Astrocyte (in vitro differentiated cells and primary cell): ENCODE measurements at regions not wholly inside any gene's neighbourhood (a gene's known extent, or its start where the extent isn't known, plus 50 kb on each side); places are given as distances from the start of the nearest gene placed in this dataset.

Experiments used
- EZH2 ChIP-seq: IDR thresholded peaks from 2 replicates; pipeline ENCODE4 v1.6.1; 2012; ENCODE audit warnings: mild to moderate bottlenecking, low read length, inconsistent platforms; ENCODE audit not compliant: insufficient read depth
- TF ChIP-seq, protein P1 (sequence below): IDR thresholded peaks from 2 replicates; pipeline ENCODE4 v1.5.1; 2011; ENCODE audit warnings: low read depth, mild to moderate bottlenecking, inconsistent platforms, low read length, moderate library complexity; ENCODE audit not compliant: insufficient read depth

GRCh38 chr1:37090671-37091070, 56.4 kb upstream of the GRIK3 start:
- TF ChIP-seq, protein P1, sequence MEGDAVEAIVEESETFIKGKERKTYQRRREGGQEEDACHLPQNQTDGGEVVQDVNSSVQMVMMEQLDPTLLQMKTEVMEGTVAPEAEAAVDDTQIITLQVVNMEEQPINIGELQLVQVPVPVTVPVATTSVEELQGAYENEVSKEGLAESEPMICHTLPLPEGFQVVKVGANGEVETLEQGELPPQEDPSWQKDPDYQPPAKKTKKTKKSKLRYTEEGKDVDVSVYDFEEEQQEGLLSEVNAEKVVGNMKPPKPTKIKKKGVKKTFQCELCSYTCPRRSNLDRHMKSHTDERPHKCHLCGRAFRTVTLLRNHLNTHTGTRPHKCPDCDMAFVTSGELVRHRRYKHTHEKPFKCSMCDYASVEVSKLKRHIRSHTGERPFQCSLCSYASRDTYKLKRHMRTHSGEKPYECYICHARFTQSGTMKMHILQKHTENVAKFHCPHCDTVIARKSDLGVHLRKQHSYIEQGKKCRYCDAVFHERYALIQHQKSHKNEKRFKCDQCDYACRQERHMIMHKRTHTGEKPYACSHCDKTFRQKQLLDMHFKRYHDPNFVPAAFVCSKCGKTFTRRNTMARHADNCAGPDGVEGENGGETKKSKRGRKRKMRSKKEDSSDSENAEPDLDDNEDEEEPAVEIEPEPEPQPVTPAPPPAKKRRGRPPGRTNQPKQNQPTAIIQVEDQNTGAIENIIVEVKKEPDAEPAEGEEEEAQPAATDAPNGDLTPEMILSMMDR: no peak
- TF ChIP-seq EZH2: no peak
